ENCODE measurements at regions not wholly inside any gene's neighbourhood (a gene's known extent, or its start where the extent isn't known, plus 50 kb on each side); places are given as distances from the start of the nearest gene placed in this dataset.

DNA sequence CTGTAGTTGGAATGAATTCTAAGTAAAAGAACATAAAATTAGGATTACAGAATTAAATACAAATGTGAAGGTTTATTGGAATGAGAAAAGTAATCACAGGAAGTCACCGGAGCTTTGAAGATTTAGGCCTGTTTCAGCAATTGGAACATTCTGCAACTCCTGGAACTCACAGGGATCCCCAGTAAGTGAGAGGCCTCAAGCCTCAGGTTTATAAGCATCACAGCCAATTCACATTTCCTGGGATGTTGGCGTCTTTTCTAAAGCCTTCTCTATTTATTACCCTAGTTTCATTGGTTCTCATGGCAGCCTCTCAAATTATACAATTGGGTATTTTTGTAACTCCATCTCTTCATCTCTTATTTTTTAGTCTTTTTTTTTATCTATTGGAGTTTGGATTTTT is 90.4 kb upstream of the HIVEP1 start:
- TF ChIP-seq, protein P1, sequence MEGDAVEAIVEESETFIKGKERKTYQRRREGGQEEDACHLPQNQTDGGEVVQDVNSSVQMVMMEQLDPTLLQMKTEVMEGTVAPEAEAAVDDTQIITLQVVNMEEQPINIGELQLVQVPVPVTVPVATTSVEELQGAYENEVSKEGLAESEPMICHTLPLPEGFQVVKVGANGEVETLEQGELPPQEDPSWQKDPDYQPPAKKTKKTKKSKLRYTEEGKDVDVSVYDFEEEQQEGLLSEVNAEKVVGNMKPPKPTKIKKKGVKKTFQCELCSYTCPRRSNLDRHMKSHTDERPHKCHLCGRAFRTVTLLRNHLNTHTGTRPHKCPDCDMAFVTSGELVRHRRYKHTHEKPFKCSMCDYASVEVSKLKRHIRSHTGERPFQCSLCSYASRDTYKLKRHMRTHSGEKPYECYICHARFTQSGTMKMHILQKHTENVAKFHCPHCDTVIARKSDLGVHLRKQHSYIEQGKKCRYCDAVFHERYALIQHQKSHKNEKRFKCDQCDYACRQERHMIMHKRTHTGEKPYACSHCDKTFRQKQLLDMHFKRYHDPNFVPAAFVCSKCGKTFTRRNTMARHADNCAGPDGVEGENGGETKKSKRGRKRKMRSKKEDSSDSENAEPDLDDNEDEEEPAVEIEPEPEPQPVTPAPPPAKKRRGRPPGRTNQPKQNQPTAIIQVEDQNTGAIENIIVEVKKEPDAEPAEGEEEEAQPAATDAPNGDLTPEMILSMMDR (IDR thresholded peaks at IDR 0.05), result no peak
- no peak for TF ChIP-seq POLR2A (IDR thresholded peaks at IDR 0.05)

Data from adrenal gland (tissue), 5 donors.